Stimulated activated naive CD8-positive, alpha-beta T cell treated with anti-CD3 and anti-CD28 coated beads, Interleukin-15, amount 100 ng/mL, for 72 hours (primary cell): ENCODE measurements at regions not wholly inside any gene's neighbourhood (a gene's known extent, or its start where the extent isn't known, plus 50 kb on each side); places are given as distances from the start of the nearest gene placed in this dataset.

Experiments used
- ATAC-seq: fragments of 150-1000 bp; cut with Tn5 transposase; 2 replicates; pipeline ENCODE4 v1.10.0; 2021; ENCODE audit warnings: mild to moderate bottlenecking, moderate library complexity
- DNase-seq, 2 donors: peaks; one replicate each; pipeline ENCODE4 v3.0.0; 2021 to 2022
- H3K27ac Mint-ChIP-seq, 2 donors: one replicate each; pipeline ENCODE4 v1.8.0; 2022; ENCODE audit warnings: mild to moderate bottlenecking in 2 of 2, mixed read lengths in 2 of 2, moderate library complexity in 2 of 2
- H3K27me3 Mint-ChIP-seq: one replicate; pipeline ENCODE4 v1.8.0; 2022; ENCODE audit warnings: mixed read lengths
- H3K4me1 Mint-ChIP-seq: one replicate; pipeline ENCODE4 v1.8.0; 2022; ENCODE audit warnings: mild to moderate bottlenecking, mixed read lengths
- H3K4me3 Mint-ChIP-seq, 2 donors: one replicate each; pipeline ENCODE4 v1.8.0; 2022; ENCODE audit warnings: mild to moderate bottlenecking in 2 of 2, mixed read lengths in 2 of 2, moderate library complexity in 1 of 2
- H3K9me3 Mint-ChIP-seq, 2 donors: one replicate each; pipeline ENCODE4 v1.8.0; 2022; ENCODE audit warnings: mixed read lengths in 2 of 2

GRCh38 chr1:5010236-5010635, 355.8 kb downstream of the AJAP1 start:
- Mint-ChIP-seq H3K27ac (no peak overlapping the region), H3K4me3 (no peak overlapping the region), H3K4me1 (no peaks in the 10 kb centered on the region), H3K9me3 (peaks cover 0 to 2% of the 10 kb centered on the region in 2 donors), H3K27me3 (peaks cover 7% of the 10 kb centered on the region)
- DNase-seq (no peak), ATAC-seq (no peak)

- ATAC-seq (no peak), DNase-seq (no peak)
- no peak overlapping the region for H3K27ac Mint-ChIP-seq
- peaks cover 7% of the 10 kb centered on the region for H3K27me3 Mint-ChIP-seq
- peaks cover 7 to 9% of the 10 kb centered on the region in 2 donors for H3K9me3 Mint-ChIP-seq
- H3K4me3 Mint-ChIP-seq: no peak overlapping the region
- no peaks in the 10 kb centered on the region for H3K4me1 Mint-ChIP-seq
Measured at GRCh38 chr1:5009376-5010065, 355.1 kb downstream of the AJAP1 start.

DNA sequence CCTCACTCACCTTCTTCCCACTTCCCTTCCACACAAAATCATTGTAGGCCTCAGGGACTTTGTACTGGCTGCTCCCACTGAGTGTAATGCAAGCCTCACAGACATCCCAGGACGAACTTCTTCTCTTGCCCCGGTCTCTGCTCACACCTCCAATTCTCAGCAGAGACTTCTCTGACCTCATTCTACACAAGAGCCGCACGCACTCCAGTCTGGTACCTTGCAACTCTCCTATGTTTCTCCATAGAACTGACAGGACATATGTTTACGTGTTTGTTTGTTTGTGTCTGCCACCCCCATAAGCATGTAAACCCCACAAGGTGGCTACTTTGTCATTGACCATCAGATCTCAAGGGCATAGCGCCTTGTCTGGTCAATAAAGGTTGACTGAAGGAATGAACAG, 350.8 kb downstream of the AJAP1 start:
- ATAC-seq: no peak
- no peak overlapping the region for H3K27ac Mint-ChIP-seq
- H3K9me3 Mint-ChIP-seq: peaks cover 19 to 24% of the 10 kb centered on the region in 2 donors
- no peak for DNase-seq
- H3K4me1 Mint-ChIP-seq: no peaks in the 10 kb centered on the region
- no peaks in the 10 kb centered on the region for H3K27me3 Mint-ChIP-seq
- no peak overlapping the region for H3K4me3 Mint-ChIP-seq

- DNase-seq (no peak), ATAC-seq (no peak)
- Mint-ChIP-seq H3K4me3 (no peak overlapping the region), H3K27me3 (no peaks in the 10 kb centered on the region), H3K27ac (no peak overlapping the region), H3K4me1 (no peaks in the 10 kb centered on the region), H3K9me3 (peaks cover 19 to 24% of the 10 kb centered on the region in 2 donors)
Measured at GRCh38 chr1:5002676-5003075, 348.3 kb downstream of the AJAP1 start.

GRCh38 chr1:5001466-5001865, 347.1 kb downstream of the AJAP1 start:
- no peak for DNase-seq
- ATAC-seq: no peak
- H3K4me1 Mint-ChIP-seq: no peaks in the 10 kb centered on the region
- H3K4me3 Mint-ChIP-seq: no peak overlapping the region
- H3K27me3 Mint-ChIP-seq: no peaks in the 10 kb centered on the region
- H3K9me3 Mint-ChIP-seq: peaks cover 19 to 24% of the 10 kb centered on the region in 2 donors
- no peak overlapping the region for H3K27ac Mint-ChIP-seq

GRCh38 chr1:4986306-4986705, 331.9 kb downstream of the AJAP1 start:
- Mint-ChIP-seq H3K27me3 (peaks cover 8% of the 10 kb centered on the region), H3K9me3 (peaks cover 5 to 14% of the 10 kb centered on the region in 2 donors), H3K27ac (peak overlapping the region; percentile 27 to 67), H3K4me1 (no peaks in the 10 kb centered on the region), H3K4me3 (no peak overlapping the region)
- DNase-seq (no peak), ATAC-seq (no peak)

- Mint-ChIP-seq H3K9me3 (peaks cover 5 to 14% of the 10 kb centered on the region in 2 donors), H3K4me1 (no peaks in the 10 kb centered on the region), H3K27ac (no peak overlapping the region), H3K4me3 (no peak overlapping the region), H3K27me3 (peaks cover 19% of the 10 kb centered on the region)
- DNase-seq: no peak
- no peak for ATAC-seq
Measured at GRCh38 chr1:4984841-4985240, 330.4 kb downstream of the AJAP1 start.

DNA sequence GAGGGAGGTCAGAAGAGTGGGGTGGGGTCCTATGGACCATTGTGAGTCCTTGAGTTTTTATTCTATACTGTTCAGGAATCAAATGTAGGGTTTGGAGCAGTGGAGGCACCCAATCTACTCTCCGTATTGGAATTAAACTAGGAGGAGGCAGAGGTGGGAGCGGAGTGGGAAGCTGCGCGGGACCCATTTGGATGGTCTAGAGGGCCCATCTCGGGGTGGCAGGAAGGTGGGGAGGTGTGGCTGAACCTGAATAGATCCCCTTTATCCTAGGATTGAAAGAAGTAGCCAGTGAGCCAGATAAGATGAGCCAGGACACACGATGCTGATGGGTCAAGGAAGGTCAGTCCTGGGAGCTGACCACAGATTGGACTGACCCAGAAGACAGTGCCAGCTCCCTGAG, 325.8 kb downstream of the AJAP1 start:
- Mint-ChIP-seq H3K27ac (peak overlapping the region in 1 of 2 donors; percentile 57), H3K4me3 (no peak overlapping the region), H3K4me1 (no peaks in the 10 kb centered on the region), H3K27me3 (peaks cover 22% of the 10 kb centered on the region), H3K9me3 (peaks cover 5 to 14% of the 10 kb centered on the region in 2 donors)
- DNase-seq (no peak), ATAC-seq (no peak)

DNA sequence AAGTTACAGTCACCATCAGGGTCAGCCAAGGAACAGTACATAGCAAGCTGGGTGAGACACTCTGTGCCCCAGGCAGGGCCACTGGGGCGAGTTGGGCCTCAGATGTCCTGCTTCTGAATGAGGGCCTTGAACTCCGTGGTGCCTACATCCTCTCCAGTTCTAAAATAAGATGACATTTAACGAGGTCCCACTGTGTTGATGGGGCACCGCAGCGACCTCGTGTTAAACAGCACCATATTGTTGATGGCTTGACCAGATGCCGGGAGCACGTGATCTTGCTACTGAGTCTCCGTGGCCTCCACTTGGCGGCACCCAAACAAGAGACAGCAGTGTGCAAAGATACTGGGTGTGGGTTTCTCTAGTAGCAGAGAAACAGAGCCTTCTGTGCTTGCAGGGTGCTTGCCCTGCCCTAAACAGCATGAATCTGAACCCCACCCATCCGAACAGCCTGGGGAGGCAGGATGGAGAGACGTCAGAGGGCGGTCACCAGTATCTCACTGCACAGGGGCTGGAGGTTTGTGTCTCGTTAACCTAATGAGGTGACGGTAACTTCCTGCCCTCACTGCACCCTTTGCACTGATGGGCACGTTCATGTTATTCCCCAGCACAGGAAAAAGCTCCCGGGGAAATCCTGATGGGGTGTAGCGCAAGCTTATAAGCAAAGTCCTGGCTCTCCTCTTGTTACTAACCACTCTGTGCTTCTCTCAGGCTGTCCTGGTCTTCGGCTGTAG, 324.4 kb downstream of the AJAP1 start:
- DNase-seq: no peak
- Mint-ChIP-seq H3K27me3 (peaks cover 22% of the 10 kb centered on the region), H3K4me1 (no peaks in the 10 kb centered on the region), H3K27ac (no peak overlapping the region), H3K9me3 (peaks cover 3 to 4% of the 10 kb centered on the region in 2 donors), H3K4me3 (no peak overlapping the region)
- no peak for ATAC-seq

- peaks cover 22% of the 10 kb centered on the region for H3K27me3 Mint-ChIP-seq
- no peak overlapping the region for H3K4me3 Mint-ChIP-seq
- ATAC-seq: no peak
- no peak for DNase-seq
- H3K9me3 Mint-ChIP-seq: no peaks in the 10 kb centered on the region
- no peak overlapping the region for H3K27ac Mint-ChIP-seq
- no peaks in the 10 kb centered on the region for H3K4me1 Mint-ChIP-seq
Measured at GRCh38 chr1:4977701-4978100, 323.3 kb downstream of the AJAP1 start.

DNA sequence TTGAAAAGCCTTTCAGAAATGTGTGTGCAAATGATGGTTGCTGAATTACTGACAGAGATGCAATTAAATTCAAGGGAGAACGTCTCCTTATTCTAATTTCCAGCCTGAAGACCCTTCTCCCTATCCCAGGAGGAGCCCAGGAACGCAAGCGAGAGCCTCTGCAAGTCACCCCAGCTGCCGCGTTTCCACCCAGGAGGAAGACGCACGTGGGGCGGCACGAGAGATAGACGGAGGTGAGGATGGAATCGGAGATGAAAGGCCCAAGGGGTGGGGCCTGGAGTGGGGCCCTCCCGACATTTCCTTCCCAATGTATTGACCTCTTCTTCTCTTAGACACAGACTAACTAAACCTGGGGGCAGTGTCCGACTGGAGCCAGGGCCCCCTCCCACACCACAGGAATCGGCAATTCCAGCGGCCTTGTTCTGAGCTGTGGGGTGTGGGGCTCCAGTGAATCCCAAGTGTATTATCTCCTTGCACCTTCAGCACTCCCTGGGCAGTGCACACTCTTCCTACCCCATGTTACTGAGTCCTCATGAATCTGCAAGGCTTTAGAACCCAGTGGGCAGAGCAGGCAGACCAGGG, 322.5 kb downstream of the AJAP1 start:
- no peak overlapping the region for H3K27ac Mint-ChIP-seq

GRCh38 chr1:4975856-4976255, 321.4 kb downstream of the AJAP1 start:
- H3K4me1 Mint-ChIP-seq: no peaks in the 10 kb centered on the region
- H3K27me3 Mint-ChIP-seq: peaks cover 20% of the 10 kb centered on the region
- DNase-seq (no peak), ATAC-seq (no peak)
- no peak overlapping the region for H3K27ac Mint-ChIP-seq
- H3K4me3 Mint-ChIP-seq: no peak overlapping the region
- no peaks in the 10 kb centered on the region for H3K9me3 Mint-ChIP-seq

More for the DNA sequence above, 322.5 kb downstream of the AJAP1 start:
- H3K27me3 Mint-ChIP-seq: peaks cover 22% of the 10 kb centered on the region
- H3K4me3 Mint-ChIP-seq: no peak overlapping the region
- H3K9me3 Mint-ChIP-seq: no peaks in the 10 kb centered on the region
- no peaks in the 10 kb centered on the region for H3K4me1 Mint-ChIP-seq
- ATAC-seq (no peak), DNase-seq (no peak)

GRCh38 chr1:4974981-4975685, 320.7 kb downstream of the AJAP1 start:
- Mint-ChIP-seq H3K27ac (no peak overlapping the region), H3K4me1 (no peaks in the 10 kb centered on the region), H3K27me3 (peaks cover 14% of the 10 kb centered on the region), H3K4me3 (no peak overlapping the region), H3K9me3 (no peaks in the 10 kb centered on the region)
- no peak for DNase-seq
- no peak for ATAC-seq

DNA sequence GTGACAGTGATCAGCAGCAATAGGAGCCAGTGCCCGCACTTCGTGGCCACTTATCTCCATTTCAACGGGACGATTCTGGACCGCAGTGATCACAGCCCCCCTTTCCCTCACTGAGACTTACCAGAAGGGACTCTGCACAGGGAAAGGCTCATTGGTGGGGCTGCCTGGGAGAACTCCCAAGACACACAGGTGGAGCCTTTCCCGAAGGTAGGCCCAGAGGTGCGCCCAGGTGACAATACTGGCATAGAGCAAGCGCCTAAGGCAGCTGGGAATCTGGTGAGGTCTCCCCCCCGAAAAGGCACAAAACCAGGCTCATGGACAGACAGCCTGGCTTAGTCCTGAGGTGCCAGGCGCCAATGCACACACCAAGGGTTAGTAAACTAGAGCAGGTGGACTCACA, 318.9 kb downstream of the AJAP1 start:
- no peaks in the 10 kb centered on the region for H3K4me1 Mint-ChIP-seq
- peaks cover 0 to 4% of the 10 kb centered on the region in 2 donors for H3K9me3 Mint-ChIP-seq
- H3K4me3 Mint-ChIP-seq: no peak overlapping the region
- H3K27me3 Mint-ChIP-seq: peaks cover 7% of the 10 kb centered on the region
- no peak for ATAC-seq
- no peak for DNase-seq
- H3K27ac Mint-ChIP-seq: peak overlapping the region in 1 of 2 donors; percentile 15

DNA sequence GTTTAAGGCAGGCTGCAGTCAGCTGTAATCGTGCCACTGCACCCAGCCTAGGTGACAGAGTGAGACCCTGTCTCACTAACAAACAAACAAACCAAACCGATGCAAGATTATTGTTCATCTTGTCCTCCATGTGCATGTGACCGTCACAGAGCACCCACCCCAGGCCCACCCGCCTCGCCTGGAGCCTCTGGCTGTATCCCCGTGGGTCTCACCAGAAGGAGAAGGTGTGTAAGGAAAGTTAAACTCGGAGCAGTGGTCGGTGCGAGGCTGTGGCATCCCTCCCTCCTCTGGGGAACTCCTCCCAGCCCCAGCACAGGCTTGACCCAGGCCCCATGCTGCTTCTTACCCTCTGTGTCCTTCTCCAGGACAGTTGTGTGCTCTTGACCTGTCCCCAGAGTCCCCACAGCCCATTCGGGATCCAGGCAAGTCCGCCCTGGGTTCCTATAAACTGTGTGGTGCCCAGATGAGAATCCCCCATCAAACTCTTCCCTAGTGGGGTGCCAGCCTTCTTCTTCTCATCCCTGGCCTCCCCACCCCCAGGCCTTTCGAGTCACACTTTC, 318.4 kb downstream of the AJAP1 start:
- Mint-ChIP-seq H3K27ac (peak overlapping the region in 1 of 2 donors; percentile 6), H3K4me3 (no peak overlapping the region), H3K9me3 (peaks cover 0 to 9% of the 10 kb centered on the region in 2 donors), H3K27me3 (peaks cover 10% of the 10 kb centered on the region), H3K4me1 (no peaks in the 10 kb centered on the region)
- ATAC-seq (no peak), DNase-seq (no peak)
